ENCODE measurements at regions not wholly inside any gene's neighbourhood (a gene's known extent, or its start where the extent isn't known, plus 50 kb on each side); places are given as distances from the start of the nearest gene placed in this dataset.

- no peaks in the 10 kb centered on the region for H3K4me1 Mint-ChIP-seq (ENCODE audit: low read depth)
- no peaks in the 10 kb centered on the region for H3K27me3 Mint-ChIP-seq
- no peaks in the 10 kb centered on the region for H3K36me3 Mint-ChIP-seq (ENCODE audit: insufficient read depth)
- no peak for TF ChIP-seq CTCF (IDR thresholded peaks at IDR 0.05; ENCODE audit: unreplicated experiment)
- H3K9me3 Mint-ChIP-seq (ENCODE audit: low read depth) = peaks cover 6% of the 10 kb centered on the region
- no peak overlapping the region for H3K27ac Mint-ChIP-seq
- DNase-seq (ENCODE audit: low spot score, unreplicated experiment) = no peak
- no peak overlapping the region for H3K4me3 Mint-ChIP-seq (ENCODE audit: low read depth)
Observed at GRCh38 chr20:6502219-6502618, 265.3 kb upstream of the BMP2 start.

- Mint-ChIP-seq H3K27me3 (no peaks in the 10 kb centered on the region), H3K36me3 (ENCODE audit: insufficient read depth) (no peaks in the 10 kb centered on the region), H3K9me3 (ENCODE audit: low read depth) (peaks cover 9% of the 10 kb centered on the region), H3K4me1 (ENCODE audit: low read depth) (peaks cover 2% of the 10 kb centered on the region), H3K27ac (no peak overlapping the region), H3K4me3 (ENCODE audit: low read depth) (no peak overlapping the region)
- no peak for DNase-seq (ENCODE audit: low spot score, unreplicated experiment)
- no peak for TF ChIP-seq CTCF (IDR thresholded peaks at IDR 0.05; ENCODE audit: unreplicated experiment)
Observed at GRCh38 chr20:6501061-6501460, 266.4 kb upstream of the BMP2 start.

- Mint-ChIP-seq H3K9me3 (ENCODE audit: low read depth) (peaks cover 9% of the 10 kb centered on the region), H3K27ac (no peak overlapping the region), H3K36me3 (ENCODE audit: insufficient read depth) (no peaks in the 10 kb centered on the region), H3K27me3 (no peaks in the 10 kb centered on the region), H3K4me3 (ENCODE audit: low read depth) (no peak overlapping the region), H3K4me1 (ENCODE audit: low read depth) (peaks cover 4% of the 10 kb centered on the region)
- no peak for DNase-seq (ENCODE audit: low spot score, unreplicated experiment)
- no peak for TF ChIP-seq CTCF (IDR thresholded peaks at IDR 0.05; ENCODE audit: unreplicated experiment)
Observed at GRCh38 chr20:6499566-6499965, 267.9 kb upstream of the BMP2 start.

GRCh38 chr20:6496874-6497273 lies 270.6 kb upstream of the BMP2 start:
- Mint-ChIP-seq H3K9me3 (ENCODE audit: low read depth) (peaks cover 9% of the 10 kb centered on the region), H3K27ac (no peak overlapping the region), H3K27me3 (no peaks in the 10 kb centered on the region), H3K36me3 (ENCODE audit: insufficient read depth) (no peaks in the 10 kb centered on the region), H3K4me1 (ENCODE audit: low read depth) (peaks cover 8% of the 10 kb centered on the region), H3K4me3 (ENCODE audit: low read depth) (no peak overlapping the region)
- no peak for TF ChIP-seq CTCF (IDR thresholded peaks at IDR 0.05; ENCODE audit: unreplicated experiment)
- no peak for DNase-seq (ENCODE audit: low spot score, unreplicated experiment)

- peaks cover 9% of the 10 kb centered on the region for H3K9me3 Mint-ChIP-seq (ENCODE audit: low read depth)
- no peaks in the 10 kb centered on the region for H3K27me3 Mint-ChIP-seq
- no peak for TF ChIP-seq CTCF (IDR thresholded peaks at IDR 0.05; ENCODE audit: unreplicated experiment)
- no peak overlapping the region for H3K27ac Mint-ChIP-seq
- no peak overlapping the region for H3K4me3 Mint-ChIP-seq (ENCODE audit: low read depth)
- no peaks in the 10 kb centered on the region for H3K36me3 Mint-ChIP-seq (ENCODE audit: insufficient read depth)
- no peak for DNase-seq (ENCODE audit: low spot score, unreplicated experiment)
- H3K4me1 Mint-ChIP-seq (ENCODE audit: low read depth) = peaks cover 10% of the 10 kb centered on the region
Observed at GRCh38 chr20:6495907-6496306, 271.6 kb upstream of the BMP2 start.
